ENCODE measurements at regions not wholly inside any gene's neighbourhood (a gene's known extent, or its start where the extent isn't known, plus 50 kb on each side); places are given as distances from the start of the nearest gene placed in this dataset.

DNA sequence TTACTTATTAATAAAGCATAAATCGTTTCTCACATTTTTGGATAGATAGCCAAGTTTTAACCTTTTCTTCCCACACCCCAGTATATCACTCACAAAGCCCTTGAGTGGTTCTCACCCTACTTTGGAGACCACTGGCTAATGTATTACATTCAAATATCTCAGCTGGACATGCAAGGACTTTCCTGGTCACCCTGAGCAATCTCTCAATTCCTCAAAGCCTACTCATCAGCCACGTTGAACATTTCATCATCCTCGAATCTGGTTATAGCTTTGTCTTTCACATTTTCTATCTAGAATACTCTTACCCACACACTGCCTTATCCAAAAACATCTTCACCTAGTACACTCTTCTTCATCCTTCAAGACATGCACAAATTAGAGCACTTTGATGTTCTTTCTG is 71.1 kb upstream of the MAPRE2 start:
- DNase-seq (no peak), ATAC-seq (no peak)
- in situ Hi-C loops (cut with MboI; ENCODE audit: low sequenced_read_pairs in 4 of 4) = no loop called here
- Histone ChIP-seq H3K27ac (peak overlapping the region; percentile 93 to 97 (median 96)), H3K36me3 (no peaks in the 10 kb centered on the region), H3K4me3 (no peak overlapping the region), H3K4me1 (peaks cover 66 to 85% of the 10 kb centered on the region in 2 donors), H3K27me3 (no peaks in the 10 kb centered on the region), H3K9me3 (no peaks in the 10 kb centered on the region)
- TF ChIP-seq POLR2A (IDR thresholded peaks at IDR 0.05) (no peak), CTCF (IDR thresholded peaks at IDR 0.05 in 4 of 5, conservative IDR thresholded peaks at IDR 0.05 in 1 of 5) (no peak)
- intact Hi-C loops (cut with DNase I; ENCODE audit: low total_unique reads) = no loop called here

- no peaks in the 10 kb centered on the region for H3K27me3 ChIP-seq
- TF ChIP-seq POLR2A (IDR thresholded peaks at IDR 0.05) = no peak
- no peak for TF ChIP-seq CTCF (IDR thresholded peaks at IDR 0.05 in 4 of 5, conservative IDR thresholded peaks at IDR 0.05 in 1 of 5)
- DNase-seq (no peak), ATAC-seq (peak; percentile 37 to 70)
- peak overlapping the region; percentile 93 to 97 (median 96) for H3K27ac ChIP-seq
- H3K36me3 ChIP-seq = no peaks in the 10 kb centered on the region
- in situ Hi-C loops (cut with MboI; ENCODE audit: low sequenced_read_pairs in 4 of 4) (no loop called here), intact Hi-C loops (cut with DNase I; ENCODE audit: low total_unique reads) (no loop called here)
- H3K4me1 ChIP-seq = peaks cover 73 to 80% of the 10 kb centered on the region in 2 donors
- no peaks in the 10 kb centered on the region for H3K9me3 ChIP-seq
- H3K4me3 ChIP-seq = no peak overlapping the region
Observed at GRCh38 chr18:34971313-34971712, 69.9 kb upstream of the MAPRE2 start.

DNA sequence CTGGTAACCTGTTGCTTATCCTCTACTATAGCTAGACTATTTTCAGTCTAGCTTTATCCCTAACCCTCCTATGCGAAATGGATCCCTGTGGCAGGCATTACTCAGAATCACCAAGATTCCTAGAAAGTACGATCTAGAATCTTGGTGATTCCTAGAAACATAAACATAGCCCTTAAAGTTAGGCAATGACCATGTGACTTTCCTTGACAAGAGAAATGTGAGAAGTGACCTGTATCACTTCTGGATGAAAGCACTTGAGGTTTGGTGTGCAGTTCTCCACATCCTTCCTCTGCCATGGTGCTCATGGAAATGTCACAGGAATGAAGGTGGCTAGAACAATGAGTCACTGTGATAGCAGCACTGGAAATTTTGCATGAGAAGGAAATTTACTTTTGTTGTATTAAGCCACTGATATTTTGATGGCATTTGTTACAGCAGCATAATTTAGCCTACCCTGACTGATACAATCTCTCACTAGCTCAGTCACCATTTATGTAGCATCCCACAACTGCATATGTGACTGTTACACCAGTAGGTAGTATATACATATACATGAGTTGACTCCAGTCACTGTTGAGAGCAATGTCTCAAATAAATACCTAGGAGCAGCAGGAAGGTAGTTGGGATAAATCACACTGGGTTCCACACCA is 68.3 kb upstream of the MAPRE2 start:
- Histone ChIP-seq H3K4me1 (peaks cover 70 to 71% of the 10 kb centered on the region in 2 donors), H3K36me3 (no peaks in the 10 kb centered on the region), H3K9me3 (no peaks in the 10 kb centered on the region), H3K4me3 (no peak overlapping the region), H3K27ac (peak overlapping the region; percentile 93 to 97 (median 96)), H3K27me3 (no peaks in the 10 kb centered on the region)
- intact Hi-C loops (cut with DNase I; ENCODE audit: low total_unique reads) (loop anchor here (2.0 kb wide), 1 partner anchor 30 kb away; no protein-coding TSS in a partner anchor), in situ Hi-C loops (cut with MboI; ENCODE audit: low sequenced_read_pairs in 4 of 4) (no loop called here)
- ATAC-seq (peak in 1 of 2 donors; percentile 12), DNase-seq (no peak)
- TF ChIP-seq CTCF (IDR thresholded peaks at IDR 0.05 in 4 of 5, conservative IDR thresholded peaks at IDR 0.05 in 1 of 5) = no peak
- TF ChIP-seq POLR2A (IDR thresholded peaks at IDR 0.05) = no peak

DNA sequence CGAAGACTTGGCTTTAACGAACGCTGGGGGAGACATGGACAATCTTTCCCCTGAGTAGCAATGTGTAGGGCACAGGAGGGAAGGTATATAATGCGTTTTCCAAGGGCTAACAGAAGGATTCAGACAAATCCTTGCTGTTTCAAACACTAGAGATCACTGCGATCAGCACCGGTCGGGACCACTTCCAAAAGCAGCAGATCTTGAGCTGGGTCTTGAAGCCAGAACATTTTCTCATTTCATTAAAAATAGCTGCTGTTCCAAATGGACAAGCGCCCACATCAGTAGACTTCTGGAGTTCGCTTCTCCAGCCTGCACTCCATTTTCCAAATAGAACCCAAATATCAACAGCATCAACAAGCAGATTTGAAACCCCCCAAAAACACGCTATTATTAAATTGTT is 65.1 kb upstream of the MAPRE2 start:
- Histone ChIP-seq H3K9me3 (no peaks in the 10 kb centered on the region), H3K4me1 (peaks cover 48 to 55% of the 10 kb centered on the region in 2 donors), H3K27ac (peak overlapping the region; percentile 93 to 97 (median 96)), H3K4me3 (peak overlapping the region; percentile 77 to 97 (median 89)), H3K36me3 (no peaks in the 10 kb centered on the region), H3K27me3 (no peaks in the 10 kb centered on the region)
- in situ Hi-C loops (cut with MboI; ENCODE audit: low sequenced_read_pairs in 4 of 4) = no loop called here
- peak; percentile 9 to 16 for ATAC-seq
- no peak for TF ChIP-seq CTCF (IDR thresholded peaks at IDR 0.05 in 4 of 5, conservative IDR thresholded peaks at IDR 0.05 in 1 of 5)
- no peak for TF ChIP-seq POLR2A (IDR thresholded peaks at IDR 0.05)
- intact Hi-C loops (cut with DNase I; ENCODE audit: low total_unique reads) = no loop called here
- DNase-seq = peak; percentile 40 to 52
